Panc1 (cell line): ENCODE measurements at regions not wholly inside any gene's neighbourhood (a gene's known extent, or its start where the extent isn't known, plus 50 kb on each side); places are given as distances from the start of the nearest gene placed in this dataset.

Source experiments
- POLR2AphosphoS5 ChIP-seq: IDR thresholded peaks from 2 replicates; pipeline ENCODE4 v1.6.1; 2012; ENCODE audit warnings: mild to moderate bottlenecking, low read depth, low read length, moderate library complexity
- SIN3A ChIP-seq: IDR thresholded peaks from 2 replicates; pipeline ENCODE4 v1.6.1; 2012; ENCODE audit warnings: low read depth, mild to moderate bottlenecking, low read length, moderate library complexity, borderline replicate concordance; ENCODE audit not compliant: insufficient read depth
- TCF7L2 ChIP-seq: IDR thresholded peaks from 2 replicates; pipeline ENCODE4 v1.6.1; 2011; ENCODE audit warnings: mild to moderate bottlenecking, low read depth, low read length, inconsistent platforms
- TF ChIP-seq, protein P1 (sequence below): fragments of 450-650 bp; IDR thresholded peaks from 2 replicates; pipeline ENCODE4 v1.5.1; 2017; ENCODE audit warnings: mild to moderate bottlenecking
- TF ChIP-seq, protein P2 (sequence below), 2 experiments: IDR thresholded peaks; 2 replicates each; pipeline ENCODE4 v1.6.1; 2011 to 2012; ENCODE audit warnings: low read depth in 2 of 2, control low read depth in 1 of 2, low read length in 1 of 2, mild to moderate bottlenecking in 1 of 2, moderate library complexity in 1 of 2; ENCODE audit not compliant: insufficient read depth in 1 of 2

DNA sequence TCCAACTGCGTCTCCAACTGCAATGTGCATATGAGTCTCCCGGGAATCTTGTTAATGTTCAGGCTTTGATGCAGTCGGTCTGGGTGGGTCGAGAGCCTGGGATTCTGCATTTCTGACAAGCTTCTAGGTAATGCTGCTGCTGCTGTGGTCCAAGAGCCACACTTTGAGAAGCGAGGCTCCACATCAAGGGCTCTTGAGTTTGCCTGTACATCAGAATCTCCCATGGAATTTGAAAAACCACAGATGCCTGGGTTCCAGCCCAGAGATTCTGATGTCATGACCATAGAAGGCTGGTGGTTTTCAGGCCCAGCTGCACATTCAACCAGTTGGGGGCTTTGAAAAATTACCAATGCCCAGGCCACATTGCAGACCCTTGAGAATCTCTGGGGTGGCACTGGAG, 93.9 kb upstream of the TARDBP start:
- TF ChIP-seq, protein P1, sequence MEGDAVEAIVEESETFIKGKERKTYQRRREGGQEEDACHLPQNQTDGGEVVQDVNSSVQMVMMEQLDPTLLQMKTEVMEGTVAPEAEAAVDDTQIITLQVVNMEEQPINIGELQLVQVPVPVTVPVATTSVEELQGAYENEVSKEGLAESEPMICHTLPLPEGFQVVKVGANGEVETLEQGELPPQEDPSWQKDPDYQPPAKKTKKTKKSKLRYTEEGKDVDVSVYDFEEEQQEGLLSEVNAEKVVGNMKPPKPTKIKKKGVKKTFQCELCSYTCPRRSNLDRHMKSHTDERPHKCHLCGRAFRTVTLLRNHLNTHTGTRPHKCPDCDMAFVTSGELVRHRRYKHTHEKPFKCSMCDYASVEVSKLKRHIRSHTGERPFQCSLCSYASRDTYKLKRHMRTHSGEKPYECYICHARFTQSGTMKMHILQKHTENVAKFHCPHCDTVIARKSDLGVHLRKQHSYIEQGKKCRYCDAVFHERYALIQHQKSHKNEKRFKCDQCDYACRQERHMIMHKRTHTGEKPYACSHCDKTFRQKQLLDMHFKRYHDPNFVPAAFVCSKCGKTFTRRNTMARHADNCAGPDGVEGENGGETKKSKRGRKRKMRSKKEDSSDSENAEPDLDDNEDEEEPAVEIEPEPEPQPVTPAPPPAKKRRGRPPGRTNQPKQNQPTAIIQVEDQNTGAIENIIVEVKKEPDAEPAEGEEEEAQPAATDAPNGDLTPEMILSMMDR = no peak
- TF ChIP-seq POLR2AphosphoS5 = no peak
- TF ChIP-seq, protein P2, sequence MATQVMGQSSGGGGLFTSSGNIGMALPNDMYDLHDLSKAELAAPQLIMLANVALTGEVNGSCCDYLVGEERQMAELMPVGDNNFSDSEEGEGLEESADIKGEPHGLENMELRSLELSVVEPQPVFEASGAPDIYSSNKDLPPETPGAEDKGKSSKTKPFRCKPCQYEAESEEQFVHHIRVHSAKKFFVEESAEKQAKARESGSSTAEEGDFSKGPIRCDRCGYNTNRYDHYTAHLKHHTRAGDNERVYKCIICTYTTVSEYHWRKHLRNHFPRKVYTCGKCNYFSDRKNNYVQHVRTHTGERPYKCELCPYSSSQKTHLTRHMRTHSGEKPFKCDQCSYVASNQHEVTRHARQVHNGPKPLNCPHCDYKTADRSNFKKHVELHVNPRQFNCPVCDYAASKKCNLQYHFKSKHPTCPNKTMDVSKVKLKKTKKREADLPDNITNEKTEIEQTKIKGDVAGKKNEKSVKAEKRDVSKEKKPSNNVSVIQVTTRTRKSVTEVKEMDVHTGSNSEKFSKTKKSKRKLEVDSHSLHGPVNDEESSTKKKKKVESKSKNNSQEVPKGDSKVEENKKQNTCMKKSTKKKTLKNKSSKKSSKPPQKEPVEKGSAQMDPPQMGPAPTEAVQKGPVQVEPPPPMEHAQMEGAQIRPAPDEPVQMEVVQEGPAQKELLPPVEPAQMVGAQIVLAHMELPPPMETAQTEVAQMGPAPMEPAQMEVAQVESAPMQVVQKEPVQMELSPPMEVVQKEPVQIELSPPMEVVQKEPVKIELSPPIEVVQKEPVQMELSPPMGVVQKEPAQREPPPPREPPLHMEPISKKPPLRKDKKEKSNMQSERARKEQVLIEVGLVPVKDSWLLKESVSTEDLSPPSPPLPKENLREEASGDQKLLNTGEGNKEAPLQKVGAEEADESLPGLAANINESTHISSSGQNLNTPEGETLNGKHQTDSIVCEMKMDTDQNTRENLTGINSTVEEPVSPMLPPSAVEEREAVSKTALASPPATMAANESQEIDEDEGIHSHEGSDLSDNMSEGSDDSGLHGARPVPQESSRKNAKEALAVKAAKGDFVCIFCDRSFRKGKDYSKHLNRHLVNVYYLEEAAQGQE (IDR thresholded peaks at IDR 0.05; ENCODE audit: insufficient read depth in 1 of 2, low read depth in 2 of 2, low read length in 1 of 2) = no peak
- TF ChIP-seq SIN3A = no peak
- no peak for TF ChIP-seq TCF7L2
